ENCODE measurements at regions not wholly inside any gene's neighbourhood (a gene's known extent, or its start where the extent isn't known, plus 50 kb on each side); places are given as distances from the start of the nearest gene placed in this dataset.

GRCh38 chr5:110844251-110844650 lies 105.4 kb downstream of the SLC25A46 start:
- TF ChIP-seq CTCF (IDR thresholded peaks at IDR 0.05) (no peak), POLR2A (IDR thresholded peaks at IDR 0.05) (no peak)
